Activated CD8-positive, alpha-beta memory T cell treated with anti-CD3 and anti-CD28 coated beads, Interleukin-2, amount 50 U/mL, for 24 hours (primary cell): ENCODE measurements at regions not wholly inside any gene's neighbourhood (a gene's known extent, or its start where the extent isn't known, plus 50 kb on each side); places are given as distances from the start of the nearest gene placed in this dataset.

Experiments used
- DNase-seq: peaks from one replicate; pipeline ENCODE4 v3.0.0-alpha.2; 2020; ENCODE audit errors: extremely low read depth

GRCh38 chr10:90321132-90321816 is 536.6 kb downstream of the HTR7 start:
- no peak for DNase-seq

GRCh38 chr10:90326498-90327267 is 531.2 kb downstream of the HTR7 start:
- DNase-seq: no peak

GRCh38 chr10:90327611-90328010 is 530.2 kb downstream of the HTR7 start:
- no peak for DNase-seq

- DNase-seq: no peak
Observed at GRCh38 chr10:90328459-90328858, 529.4 kb downstream of the HTR7 start.

- no peak for DNase-seq
Observed at GRCh38 chr10:90328896-90329295, 528.9 kb downstream of the HTR7 start.

- no peak for DNase-seq
Observed at GRCh38 chr10:90337316-90337715, 520.5 kb downstream of the HTR7 start.

GRCh38 chr10:90342480-90342879 is 515.4 kb downstream of the HTR7 start:
- no peak for DNase-seq

GRCh38 chr10:90344226-90344625 is 513.6 kb downstream of the HTR7 start:
- no peak for DNase-seq

GRCh38 chr10:90347239-90347638 is 510.6 kb downstream of the HTR7 start:
- DNase-seq: no peak

GRCh38 chr10:90350122-90350521 is 507.7 kb downstream of the HTR7 start:
- no peak for DNase-seq

- no peak for DNase-seq
Observed at GRCh38 chr10:90352288-90352687, 505.6 kb downstream of the HTR7 start.

GRCh38 chr10:90354914-90355313 is 502.9 kb downstream of the HTR7 start:
- no peak for DNase-seq

GRCh38 chr10:90363799-90364483 is 493.9 kb downstream of the HTR7 start:
- DNase-seq: no peak

- no peak for DNase-seq
Observed at GRCh38 chr10:90372451-90372850, 485.4 kb downstream of the HTR7 start.

GRCh38 chr10:90373911-90374310 is 483.9 kb downstream of the HTR7 start:
- DNase-seq: no peak

GRCh38 chr10:90378524-90379076 is 479.2 kb downstream of the HTR7 start:
- no peak for DNase-seq

GRCh38 chr10:90381468-90381867 is 476.4 kb downstream of the HTR7 start:
- DNase-seq: no peak

GRCh38 chr10:90389876-90390275 is 468.0 kb downstream of the HTR7 start:
- no peak for DNase-seq

GRCh38 chr10:90394311-90394710 is 463.5 kb downstream of the HTR7 start:
- DNase-seq: no peak

- no peak for DNase-seq
Observed at GRCh38 chr10:90396721-90397120, 461.1 kb downstream of the HTR7 start.

- DNase-seq: no peak
Observed at GRCh38 chr10:90398566-90398965, 459.3 kb downstream of the HTR7 start.

- no peak for DNase-seq
Observed at GRCh38 chr10:90399782-90400181, 458.1 kb downstream of the HTR7 start.
